Uterus (tissue), 3 donors: ENCODE measurements at regions not wholly inside any gene's neighbourhood (a gene's known extent, or its start where the extent isn't known, plus 50 kb on each side); places are given as distances from the start of the nearest gene placed in this dataset.

Experiments used
- DNase-seq, 2 donors: peaks; one replicate each; pipeline ENCODE4 v3.0.0-alpha.2; 2019 to 2020
- H3K27ac ChIP-seq, 2 donors: fragments of 200-600 bp; sonication (generic); 1 replicate in 1 of 2; 2 replicates in 1 of 2; pipeline ENCODE4 v1.5.1; 2016 to 2018
- H3K27me3 ChIP-seq, 2 donors: fragments of 200-600 bp; sonication (generic); one replicate each; pipeline ENCODE4 v1.5.1; 2018 to 2019; ENCODE audit warnings: control low read depth in 1 of 2
- H3K36me3 ChIP-seq, 2 donors: fragments of 200-600 bp; sonication (generic); one replicate each; pipeline ENCODE4 v1.5.1; 2019; ENCODE audit warnings: control low read depth in 1 of 2
- H3K4me1 ChIP-seq, 2 donors: fragments of 200-600 bp; sonication (generic); one replicate each; pipeline ENCODE4 v1.5.1; 2018 to 2019; ENCODE audit warnings: control low read depth in 1 of 2
- H3K4me3 ChIP-seq, 2 donors: fragments of 200-600 bp; sonication (generic); 1 replicate in 1 of 2; 2 replicates in 1 of 2; pipeline ENCODE4 v1.5.1; 2018 to 2019; ENCODE audit warnings: mild to moderate bottlenecking in 1 of 2
- H3K9me3 ChIP-seq, 2 donors: fragments of 200-600 bp; sonication (generic); one replicate each; pipeline ENCODE4 v1.5.1; 2019; ENCODE audit warnings: control low read depth in 1 of 2
- POLR2A ChIP-seq, 2 donors: fragments of 450-650 bp; IDR thresholded peaks; one replicate each; pipeline ENCODE4 v1.6.1; 2016; ENCODE audit warnings: antibody characterized with exemption in 2 of 2, mild to moderate bottlenecking in 1 of 2, moderate library complexity in 1 of 2
- intact Hi-C: fragments of 100-400 bp; cut with DNase I; formaldehyde crosslinking; loops from one replicate; pipeline ENCODE4 v1.15.1; 2023; ENCODE audit warnings: low total_unique reads
- TF ChIP-seq, protein P1 (sequence below), 4 experiments: fragments of 200-600 bp in 2 of 4; fragments of 450-650 bp in 2 of 4; sonication (generic) in 2 of 4; IDR thresholded peaks; one replicate each; pipeline ENCODE4 v1.5.1; 2016 to 2019; ENCODE audit warnings: antibody characterized with exemption in 4 of 4, mild to moderate bottlenecking in 2 of 4, moderate library complexity in 1 of 4
- donor health status: DM: yes; HTN: yes; CAD: no.

- DNase-seq = no peak
- no peaks in the 10 kb centered on the region for H3K27me3 ChIP-seq
- intact Hi-C loops = no loop called here
- H3K4me3 ChIP-seq = no peak overlapping the region
- TF ChIP-seq POLR2A (IDR thresholded peaks at IDR 0.05) = no peak
- TF ChIP-seq, protein P1, sequence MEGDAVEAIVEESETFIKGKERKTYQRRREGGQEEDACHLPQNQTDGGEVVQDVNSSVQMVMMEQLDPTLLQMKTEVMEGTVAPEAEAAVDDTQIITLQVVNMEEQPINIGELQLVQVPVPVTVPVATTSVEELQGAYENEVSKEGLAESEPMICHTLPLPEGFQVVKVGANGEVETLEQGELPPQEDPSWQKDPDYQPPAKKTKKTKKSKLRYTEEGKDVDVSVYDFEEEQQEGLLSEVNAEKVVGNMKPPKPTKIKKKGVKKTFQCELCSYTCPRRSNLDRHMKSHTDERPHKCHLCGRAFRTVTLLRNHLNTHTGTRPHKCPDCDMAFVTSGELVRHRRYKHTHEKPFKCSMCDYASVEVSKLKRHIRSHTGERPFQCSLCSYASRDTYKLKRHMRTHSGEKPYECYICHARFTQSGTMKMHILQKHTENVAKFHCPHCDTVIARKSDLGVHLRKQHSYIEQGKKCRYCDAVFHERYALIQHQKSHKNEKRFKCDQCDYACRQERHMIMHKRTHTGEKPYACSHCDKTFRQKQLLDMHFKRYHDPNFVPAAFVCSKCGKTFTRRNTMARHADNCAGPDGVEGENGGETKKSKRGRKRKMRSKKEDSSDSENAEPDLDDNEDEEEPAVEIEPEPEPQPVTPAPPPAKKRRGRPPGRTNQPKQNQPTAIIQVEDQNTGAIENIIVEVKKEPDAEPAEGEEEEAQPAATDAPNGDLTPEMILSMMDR (IDR thresholded peaks at IDR 0.05) = no peak
- H3K9me3 ChIP-seq = no peaks in the 10 kb centered on the region
- H3K36me3 ChIP-seq = no peaks in the 10 kb centered on the region
- H3K27ac ChIP-seq = no peak overlapping the region
- no peaks in the 10 kb centered on the region for H3K4me1 ChIP-seq
Observed at GRCh38 chr3:25973122-25973521, 183.2 kb downstream of the OXSM start.

- intact Hi-C loops = no loop called here
- no peaks in the 10 kb centered on the region for H3K36me3 ChIP-seq
- DNase-seq = no peak
- H3K4me3 ChIP-seq = no peak overlapping the region
- H3K27me3 ChIP-seq = no peaks in the 10 kb centered on the region
- no peaks in the 10 kb centered on the region for H3K9me3 ChIP-seq
- no peak overlapping the region for H3K27ac ChIP-seq
- no peaks in the 10 kb centered on the region for H3K4me1 ChIP-seq
- TF ChIP-seq POLR2A (IDR thresholded peaks at IDR 0.05) = no peak
- TF ChIP-seq, protein P1 (IDR thresholded peaks at IDR 0.05) = no peak
Observed at GRCh38 chr3:25982756-25983155, 192.9 kb downstream of the OXSM start.

GRCh38 chr3:25985621-25986020, 195.7 kb downstream of the OXSM start:
- Histone ChIP-seq H3K4me1 (no peaks in the 10 kb centered on the region), H3K4me3 (no peak overlapping the region), H3K27me3 (no peaks in the 10 kb centered on the region), H3K27ac (no peak overlapping the region), H3K36me3 (no peaks in the 10 kb centered on the region), H3K9me3 (no peaks in the 10 kb centered on the region)
- no peak for DNase-seq
- TF ChIP-seq, protein P1 (IDR thresholded peaks at IDR 0.05) = no peak
- no peak for TF ChIP-seq POLR2A (IDR thresholded peaks at IDR 0.05)
- intact Hi-C loops = no loop called here

DNA sequence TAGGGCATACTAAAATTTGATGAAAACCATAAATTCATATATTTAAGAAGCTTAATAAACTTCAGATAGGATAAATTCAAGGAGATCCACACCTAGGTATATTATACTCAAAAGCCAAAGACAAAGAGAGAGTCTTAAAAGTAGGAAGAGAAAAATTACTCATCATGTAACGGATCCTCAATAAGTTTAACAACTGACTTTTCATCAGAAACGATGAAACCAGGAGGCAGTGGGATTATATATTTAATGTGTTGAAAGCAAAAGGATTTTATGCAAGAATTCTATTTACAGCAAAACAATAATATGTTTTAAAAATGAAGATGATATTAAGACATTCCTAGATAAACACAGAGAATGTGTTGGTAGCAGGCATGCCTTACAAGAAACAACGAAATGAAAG, 202.7 kb downstream of the OXSM start:
- H3K4me1 ChIP-seq = no peaks in the 10 kb centered on the region
- H3K27ac ChIP-seq = no peak overlapping the region
- no peak for TF ChIP-seq POLR2A (IDR thresholded peaks at IDR 0.05)
- TF ChIP-seq, protein P1 (IDR thresholded peaks at IDR 0.05) = no peak
- intact Hi-C loops = no loop called here
- no peaks in the 10 kb centered on the region for H3K36me3 ChIP-seq
- no peaks in the 10 kb centered on the region for H3K27me3 ChIP-seq
- no peak overlapping the region for H3K4me3 ChIP-seq
- no peak for DNase-seq
- peaks cover 0 to 8% of the 10 kb centered on the region in 2 donors for H3K9me3 ChIP-seq

GRCh38 chr3:26004172-26004571, 214.3 kb downstream of the OXSM start:
- H3K36me3 ChIP-seq = no peaks in the 10 kb centered on the region
- H3K4me1 ChIP-seq = no peaks in the 10 kb centered on the region
- H3K4me3 ChIP-seq = no peak overlapping the region
- intact Hi-C loops = no loop called here
- no peak overlapping the region for H3K27ac ChIP-seq
- DNase-seq = no peak
- TF ChIP-seq, protein P1 (IDR thresholded peaks at IDR 0.05) = no peak
- no peak for TF ChIP-seq POLR2A (IDR thresholded peaks at IDR 0.05)
- H3K27me3 ChIP-seq = no peaks in the 10 kb centered on the region
- H3K9me3 ChIP-seq = no peaks in the 10 kb centered on the region
